ENCODE measurements at regions not wholly inside any gene's neighbourhood (a gene's known extent, or its start where the extent isn't known, plus 50 kb on each side); places are given as distances from the start of the nearest gene placed in this dataset.

DNA sequence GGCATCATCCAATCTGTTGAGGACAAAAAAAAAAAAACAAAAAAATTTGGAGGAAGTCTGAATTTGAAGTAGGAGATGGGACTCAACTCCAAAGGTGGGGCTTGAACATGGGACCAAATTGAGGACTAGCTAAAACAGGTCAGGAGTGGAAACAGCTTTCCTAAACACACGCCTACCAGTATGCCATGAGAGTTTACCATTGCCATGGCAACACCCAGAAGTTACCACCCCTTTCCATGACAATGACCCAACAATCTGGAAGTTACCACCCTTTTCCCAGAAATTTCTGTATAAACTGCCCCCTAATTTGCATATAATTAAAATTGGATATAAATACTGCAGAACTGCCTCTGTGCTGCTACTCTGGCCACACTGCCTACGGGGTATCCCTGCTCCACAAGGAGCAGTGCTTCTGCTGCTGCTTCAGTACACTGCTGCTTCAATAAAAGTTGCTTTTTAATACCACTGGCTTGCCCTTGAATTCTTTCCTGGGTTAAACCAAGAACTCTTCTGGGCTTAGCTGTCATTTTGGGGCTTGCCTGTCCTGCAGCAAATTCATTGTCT is 73.3 kb upstream of the FSIP2 start:
- Histone ChIP-seq H3K9me3 (no peaks in the 10 kb centered on the region), H3K4me2 (no peak overlapping the region), H3K4me3 (no peak overlapping the region), H3K4me1 (no peaks in the 10 kb centered on the region), H3K27ac (no peak overlapping the region)
- DNase-seq (ENCODE audit: low read depth in 1 of 2, low spot score in 1 of 2) = no peak
- TF ChIP-seq RNF2 (IDR thresholded peaks at IDR 0.05; ENCODE audit: borderline replicate concordance, low read depth) (no peak), NPAS2 (CRISPR knock-in tag; IDR thresholded peaks at IDR 0.05; ENCODE audit: borderline replicate concordance) (no peak), NFE2L2 (conservative IDR thresholded peaks at IDR 0.05; ENCODE audit: low read length) (no peak), HOXB13 (CRISPR knock-in tag; IDR thresholded peaks at IDR 0.05; ENCODE audit: low read depth) (no peak), RCOR1 (IDR thresholded peaks at IDR 0.05; ENCODE audit: low read depth, low read length) (no peak), ESRRA (IDR thresholded peaks at IDR 0.05; ENCODE audit: borderline replicate concordance, low read length) (no peak), FOSL2 (IDR thresholded peaks at IDR 0.05) (no peak), FOSL2 (CRISPR knock-in tag; IDR thresholded peaks at IDR 0.05) (no peak)
- TF ChIP-seq, protein P1, sequence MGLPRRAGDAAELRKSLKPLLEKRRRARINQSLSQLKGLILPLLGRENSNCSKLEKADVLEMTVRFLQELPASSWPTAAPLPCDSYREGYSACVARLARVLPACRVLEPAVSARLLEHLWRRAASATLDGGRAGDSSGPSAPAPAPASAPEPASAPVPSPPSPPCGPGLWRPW (IDR thresholded peaks at IDR 0.05) = no peak
- TF ChIP-seq, protein P2, sequence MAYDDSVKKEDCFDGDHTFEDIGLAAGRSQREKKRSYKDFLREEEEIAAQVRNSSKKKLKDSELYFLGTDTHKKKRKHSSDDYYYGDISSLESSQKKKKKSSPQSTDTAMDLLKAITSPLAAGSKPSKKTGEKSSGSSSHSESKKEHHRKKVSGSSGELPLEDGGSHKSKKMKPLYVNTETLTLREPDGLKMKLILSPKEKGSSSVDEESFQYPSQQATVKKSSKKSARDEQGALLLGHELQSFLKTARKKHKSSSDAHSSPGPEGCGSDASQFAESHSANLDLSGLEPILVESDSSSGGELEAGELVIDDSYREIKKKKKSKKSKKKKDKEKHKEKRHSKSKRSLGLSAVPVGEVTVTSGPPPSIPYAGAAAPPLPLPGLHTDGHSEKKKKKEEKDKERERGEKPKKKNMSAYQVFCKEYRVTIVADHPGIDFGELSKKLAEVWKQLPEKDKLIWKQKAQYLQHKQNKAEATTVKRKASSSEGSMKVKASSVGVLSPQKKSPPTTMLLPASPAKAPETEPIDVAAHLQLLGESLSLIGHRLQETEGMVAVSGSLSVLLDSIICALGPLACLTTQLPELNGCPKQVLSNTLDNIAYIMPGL (CRISPR knock-in tag; IDR thresholded peaks at IDR 0.05; ENCODE audit: borderline replicate concordance) = no peak
- TF ChIP-seq, protein P3, sequence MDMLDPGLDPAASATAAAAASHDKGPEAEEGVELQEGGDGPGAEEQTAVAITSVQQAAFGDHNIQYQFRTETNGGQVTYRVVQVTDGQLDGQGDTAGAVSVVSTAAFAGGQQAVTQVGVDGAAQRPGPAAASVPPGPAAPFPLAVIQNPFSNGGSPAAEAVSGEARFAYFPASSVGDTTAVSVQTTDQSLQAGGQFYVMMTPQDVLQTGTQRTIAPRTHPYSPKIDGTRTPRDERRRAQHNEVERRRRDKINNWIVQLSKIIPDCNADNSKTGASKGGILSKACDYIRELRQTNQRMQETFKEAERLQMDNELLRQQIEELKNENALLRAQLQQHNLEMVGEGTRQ (IDR thresholded peaks at IDR 0.05) = no peak
- TF ChIP-seq, protein P4, sequence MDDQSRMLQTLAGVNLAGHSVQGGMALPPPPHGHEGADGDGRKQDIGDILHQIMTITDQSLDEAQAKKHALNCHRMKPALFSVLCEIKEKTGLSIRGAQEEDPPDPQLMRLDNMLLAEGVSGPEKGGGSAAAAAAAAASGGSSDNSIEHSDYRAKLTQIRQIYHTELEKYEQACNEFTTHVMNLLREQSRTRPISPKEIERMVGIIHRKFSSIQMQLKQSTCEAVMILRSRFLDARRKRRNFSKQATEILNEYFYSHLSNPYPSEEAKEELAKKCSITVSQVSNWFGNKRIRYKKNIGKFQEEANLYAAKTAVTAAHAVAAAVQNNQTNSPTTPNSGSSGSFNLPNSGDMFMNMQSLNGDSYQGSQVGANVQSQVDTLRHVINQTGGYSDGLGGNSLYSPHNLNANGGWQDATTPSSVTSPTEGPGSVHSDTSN (IDR thresholded peaks at IDR 0.05) = no peak
- CTCF ChIA-PET = no interaction called here
- no peak for ATAC-seq
- POLR2A ChIA-PET = no interaction called here
- WGBS (ENCODE audit: missing lambda C conversion rate) = 28% methylated on average over 2 of the region's 2 CpGs
- FAIRE-seq = no peak

DNA sequence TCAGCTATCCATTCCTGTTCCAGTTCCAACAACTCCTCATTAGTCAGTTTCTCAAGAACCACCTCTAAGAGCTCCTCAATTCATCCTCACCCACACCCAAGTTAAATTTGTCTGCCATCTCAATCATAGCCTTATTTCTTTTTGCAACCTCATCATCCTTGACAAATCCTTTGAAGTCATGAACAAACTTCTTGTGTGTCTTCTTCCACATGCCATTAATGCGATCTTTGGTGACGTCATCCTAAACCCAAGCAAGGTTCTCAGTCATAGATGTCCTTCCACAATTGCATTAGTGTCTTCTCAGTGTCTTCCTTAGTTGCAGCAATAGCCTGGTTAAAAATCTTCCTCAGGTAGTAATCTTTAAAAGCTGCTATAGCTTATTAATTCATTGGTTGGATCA is 71.2 kb upstream of the FSIP2 start:
- 48% methylated on average over 2 of the region's 2 CpGs for WGBS (ENCODE audit: missing lambda C conversion rate)
- TF ChIP-seq EP300 (IDR thresholded peaks at IDR 0.05) (no peak), PHF8 (IDR thresholded peaks at IDR 0.05; ENCODE audit: borderline replicate concordance, low read depth) (no peak), ZNF302 (CRISPR knock-in tag; IDR thresholded peaks at IDR 0.05) (no peak), TP53 (CRISPR knock-in tag; IDR thresholded peaks at IDR 0.05) (no peak), ZC3H11A (IDR thresholded peaks at IDR 0.05) (no peak)
- TF ChIP-seq, protein P4 (IDR thresholded peaks at IDR 0.05) = no peak
- TF ChIP-seq, protein P5, sequence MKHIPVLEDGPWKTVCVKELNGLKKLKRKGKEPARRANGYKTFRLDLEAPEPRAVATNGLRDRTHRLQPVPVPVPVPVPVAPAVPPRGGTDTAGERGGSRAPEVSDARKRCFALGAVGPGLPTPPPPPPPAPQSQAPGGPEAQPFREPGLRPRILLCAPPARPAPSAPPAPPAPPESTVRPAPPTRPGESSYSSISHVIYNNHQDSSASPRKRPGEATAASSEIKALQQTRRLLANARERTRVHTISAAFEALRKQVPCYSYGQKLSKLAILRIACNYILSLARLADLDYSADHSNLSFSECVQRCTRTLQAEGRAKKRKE (CRISPR knock-in tag; IDR thresholded peaks at IDR 0.05; ENCODE audit: low read depth) = no peak
- ChIA-PET CTCF (no interaction called here), POLR2A (no interaction called here)
- no peak overlapping the region for H3K4me2 ChIP-seq
- H3K4me3 ChIP-seq = no peak overlapping the region
- DNase-seq (ENCODE audit: low read depth in 1 of 2, low spot score in 1 of 2) (no peak), ATAC-seq (no peak), FAIRE-seq (no peak)
- no peaks in the 10 kb centered on the region for H3K4me1 ChIP-seq
- H3K27ac ChIP-seq = no peak overlapping the region
- no peaks in the 10 kb centered on the region for H3K9me3 ChIP-seq

Data from A549 (cell line).